Heart right ventricle (tissue), 16 donors: ENCODE measurements at regions not wholly inside any gene's neighbourhood (a gene's known extent, or its start where the extent isn't known, plus 50 kb on each side); places are given as distances from the start of the nearest gene placed in this dataset.
"Not testable (repeated sequence)": the region's sequence is repeated elsewhere in the genome, so short reads cannot be mapped to it uniquely, and the experiment has no call there.

Source experiments
- ATAC-seq, 8 donors: fragments of 200-7000 bp; cut with Tn5 transposase; one replicate each; pipeline ENCODE4 v1.9.1; 2020; ENCODE audit warnings: mild to moderate bottlenecking in 8 of 8, moderate library complexity in 8 of 8, moderate number of reproducible peaks in 1 of 8
- DNase-seq, 2 donors: peaks; one replicate each; pipeline ENCODE4 v3.0.0-alpha.2; 2020
- H3K27ac ChIP-seq, 10 donors: fragments of 200-600 bp; sonication (generic) in 2 of 10; one replicate each; pipeline versions ENCODE4 v1.5.0 to v1.8.0; 2020 to 2022; ENCODE audit warnings: mild to moderate bottlenecking in 3 of 10
- H3K27me3 ChIP-seq, 7 donors: fragments of 200-600 bp; one replicate each; pipeline ENCODE4 v1.8.0; 2021 to 2022; ENCODE audit warnings: mild to moderate bottlenecking in 2 of 7
- H3K36me3 ChIP-seq, 9 donors: fragments of 200-600 bp; sonication (generic) in 1 of 9; one replicate each; pipeline versions ENCODE4 v1.5.0 to v1.8.0; 2020 to 2022; ENCODE audit warnings: mild to moderate bottlenecking in 2 of 9
- H3K4me1 ChIP-seq, 9 donors: fragments of 200-600 bp; sonication (generic) in 1 of 9; one replicate each; pipeline versions ENCODE4 v1.5.0 to v1.8.0; 2020 to 2022; ENCODE audit warnings: mild to moderate bottlenecking in 4 of 9
- H3K4me3 ChIP-seq, 10 donors: fragments of 200-600 bp; sonication (generic) in 2 of 10; one replicate each; pipeline versions ENCODE4 v1.5.0 to v1.8.0; 2020 to 2022; ENCODE audit warnings: mild to moderate bottlenecking in 7 of 10, moderate library complexity in 2 of 10
- H3K9me3 ChIP-seq, 11 donors: fragments of 200-600 bp in 10 of 11; sonication (generic) in 2 of 11; one replicate each; pipeline versions ENCODE4 v1.5.0 to v1.8.0; 2013 to 2022; ENCODE audit warnings: mild to moderate bottlenecking in 2 of 11, control low read depth in 1 of 11, moderate library complexity in 1 of 11
- WGBS, 2 donors: extraction: QIAGEN DNeasy Blood & Tissue Kit; methylation state at CpG; one replicate each; pipeline ENCODE4 v1.1.7; 2013; ENCODE audit warnings: inconsistent platforms in 1 of 2; 5-methylcytosine and 5-hydroxymethylcytosine counted together
- intact Hi-C, 10 donors: fragments of 100-400 bp; cut with DNase I; formaldehyde crosslinking; loops; one replicate each; pipeline versions ENCODE4 v1.11.1 to v1.14.2; 2022
- TF ChIP-seq, protein P1 (sequence below), 9 donors: fragments of 200-600 bp; sonication (generic) in 2 of 9; IDR thresholded peaks; one replicate each; pipeline versions ENCODE4 v1.5.0 to v1.8.0; 2021 to 2022; ENCODE audit warnings: antibody characterized with exemption in 9 of 9, mild to moderate bottlenecking in 5 of 9, moderate library complexity in 1 of 9
- donor health status: Arrhythmogenic right ventricular cardiomyopathy.
- donor health status: ischemic (EF 13 %, LVEDD 7.1; RV severe dilation, severe dysfunction).
- donor health status: healthy with polysubstance abuse.
- donor health status: DM: no; HTN: yes; CAD: no.
- donor health status: DM: no; HTN: no; CAD: no.
- donor health status: ischemic (EF 25% LVEDD 6.9; RV normal size, moderate dysfunction).
- donor health status: ischemic (EF 25% LVEDD 5.7; RV mildly dilated, moderate dysfunction).
- donor health status: healthy.
- donor health status: DM: yes; HTN: yes; CAD: no.
- donor health status: Ischemic cardiomyopathy.
- donor health status: ischemic (EF 35%, LVEDD 5.7; RV mildly dilated, moderate dysfunction).
- donor health status: nonischemic (EF 11% LVEDD 7.7; RV severe dilation, severe dysfunction).
- donor health status: DM: yes; HTN: yes; CAD: no.
- donor health status: PGD.
- donor health status: ischemic (EF 29% LVEDD 5.4; RV normal size, mild dysfunction).
- donor health status: nonischemic (EF 23%, LVEDD 6.1; RV moderate dilation, normal function).

DNA sequence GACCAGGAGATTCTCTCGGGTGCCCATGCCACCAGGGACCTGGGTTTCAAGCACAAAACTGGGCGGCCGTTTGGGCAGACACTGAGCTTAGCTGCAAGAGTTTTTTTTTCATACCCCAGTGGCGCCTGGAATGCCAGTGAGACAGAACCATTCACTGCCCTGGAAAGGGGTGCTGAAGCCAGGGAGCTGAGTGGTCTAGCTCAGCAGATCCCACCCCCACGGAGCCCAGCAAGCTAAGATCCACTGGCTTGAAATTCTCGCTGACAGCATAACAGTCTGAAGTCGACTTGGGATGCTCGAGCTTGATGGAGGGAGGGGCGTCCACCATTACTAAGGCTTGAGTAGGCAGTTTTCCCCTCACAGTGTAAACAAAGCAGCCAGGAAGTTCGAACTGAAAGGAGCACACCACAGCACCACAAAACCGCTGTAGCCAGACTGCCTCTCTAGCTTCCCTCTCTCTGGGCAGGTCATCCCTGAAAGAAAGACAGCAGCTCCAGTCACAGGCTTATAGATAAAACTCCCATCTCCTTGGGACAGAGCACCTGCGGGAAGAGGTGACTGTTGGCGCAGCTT is 157.7 kb downstream of the GIPC2 start:
- H3K27ac ChIP-seq, H3K4me3 ChIP-seq, ATAC-seq, intact Hi-C loops, DNase-seq, H3K36me3 ChIP-seq, H3K4me1 ChIP-seq, H3K27me3 ChIP-seq: not testable (repeated sequence)
- H3K9me3 ChIP-seq, result peaks cover 0 to 19% (median 0%) of the 10 kb centered on the region in 11 donors
- WGBS, 2 donors, result 69 to 71% methylated on average over 13 of the region's 13 CpGs

DNA sequence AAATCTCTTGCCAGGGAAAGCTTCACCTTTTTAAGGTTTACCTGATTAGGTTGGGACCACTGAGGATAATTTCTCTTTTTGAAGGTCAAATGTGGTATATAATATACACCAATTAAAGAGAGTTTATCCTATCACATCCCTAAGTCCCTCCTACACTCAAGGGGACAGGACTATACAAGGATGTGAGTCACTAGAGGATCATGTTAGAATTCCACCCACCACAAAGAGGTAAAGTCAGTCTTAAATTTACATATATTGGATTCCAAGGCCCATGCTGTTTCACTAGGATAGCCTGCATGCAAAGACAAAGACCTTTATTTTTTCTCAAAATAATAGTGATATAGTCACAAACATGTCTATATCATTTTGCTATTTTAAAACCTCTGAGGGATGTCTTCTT is 164.4 kb downstream of the GIPC2 start:
- TF ChIP-seq, protein P1, sequence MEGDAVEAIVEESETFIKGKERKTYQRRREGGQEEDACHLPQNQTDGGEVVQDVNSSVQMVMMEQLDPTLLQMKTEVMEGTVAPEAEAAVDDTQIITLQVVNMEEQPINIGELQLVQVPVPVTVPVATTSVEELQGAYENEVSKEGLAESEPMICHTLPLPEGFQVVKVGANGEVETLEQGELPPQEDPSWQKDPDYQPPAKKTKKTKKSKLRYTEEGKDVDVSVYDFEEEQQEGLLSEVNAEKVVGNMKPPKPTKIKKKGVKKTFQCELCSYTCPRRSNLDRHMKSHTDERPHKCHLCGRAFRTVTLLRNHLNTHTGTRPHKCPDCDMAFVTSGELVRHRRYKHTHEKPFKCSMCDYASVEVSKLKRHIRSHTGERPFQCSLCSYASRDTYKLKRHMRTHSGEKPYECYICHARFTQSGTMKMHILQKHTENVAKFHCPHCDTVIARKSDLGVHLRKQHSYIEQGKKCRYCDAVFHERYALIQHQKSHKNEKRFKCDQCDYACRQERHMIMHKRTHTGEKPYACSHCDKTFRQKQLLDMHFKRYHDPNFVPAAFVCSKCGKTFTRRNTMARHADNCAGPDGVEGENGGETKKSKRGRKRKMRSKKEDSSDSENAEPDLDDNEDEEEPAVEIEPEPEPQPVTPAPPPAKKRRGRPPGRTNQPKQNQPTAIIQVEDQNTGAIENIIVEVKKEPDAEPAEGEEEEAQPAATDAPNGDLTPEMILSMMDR (IDR thresholded peaks at IDR 0.05), result no peak
- no peak for DNase-seq
- Histone ChIP-seq H3K27me3 (no peaks in the 10 kb centered on the region), H3K4me1 (no peaks in the 10 kb centered on the region), H3K27ac (no peak overlapping the region), H3K9me3 (peaks cover 0 to 58% (median 5%) of the 10 kb centered on the region in 11 donors), H3K4me3 (no peak overlapping the region), H3K36me3 (no peaks in the 10 kb centered on the region)
- no peak for ATAC-seq
- intact Hi-C loops, result no loop called here

- H3K4me3 ChIP-seq, result no peak overlapping the region
- intact Hi-C loops, result no loop called here
- DNase-seq (no peak), ATAC-seq (no peak)
- 81 to 84% methylated on average over 7 of the region's 7 CpGs for WGBS, 2 donors
- H3K27ac ChIP-seq, result no peak overlapping the region
- H3K4me1 ChIP-seq, result no peaks in the 10 kb centered on the region
- TF ChIP-seq, protein P1 (IDR thresholded peaks at IDR 0.05), result no peak
- no peaks in the 10 kb centered on the region for H3K36me3 ChIP-seq
- peaks cover 0 to 71% (median 5%) of the 10 kb centered on the region in 11 donors for H3K9me3 ChIP-seq
- no peaks in the 10 kb centered on the region for H3K27me3 ChIP-seq
Measured at GRCh38 chr1:78211483-78212092, 165.8 kb downstream of the GIPC2 start.

DNA sequence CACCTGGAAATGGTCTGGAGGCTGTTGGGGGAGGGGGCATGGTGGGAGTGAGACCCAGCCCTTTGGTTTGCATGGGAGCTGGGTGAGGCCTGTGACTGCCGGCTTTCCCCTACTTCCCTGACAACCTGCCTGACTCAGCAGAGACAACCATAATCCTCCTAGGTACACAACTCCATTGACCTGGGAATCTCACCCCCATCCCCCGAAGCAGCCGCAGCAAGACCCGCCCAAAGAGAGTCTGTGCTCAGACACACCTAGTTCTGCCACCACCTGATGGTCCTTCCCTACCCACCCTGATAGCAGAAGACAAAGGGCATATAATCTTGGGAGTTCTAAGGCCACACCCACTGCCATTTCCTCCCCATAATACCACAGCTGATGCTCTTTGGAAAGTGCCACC is 168.6 kb downstream of the GIPC2 start:
- ATAC-seq (no peak), DNase-seq (no peak)
- Histone ChIP-seq H3K27ac (no peak overlapping the region), H3K27me3 (no peaks in the 10 kb centered on the region), H3K9me3 (peaks cover 0 to 87% (median 5%) of the 10 kb centered on the region in 11 donors), H3K4me1 (no peaks in the 10 kb centered on the region), H3K4me3 (no peak overlapping the region), H3K36me3 (no peaks in the 10 kb centered on the region)
- WGBS, 2 donors, result 79 to 85% methylated on average over 4 of the region's 4 CpGs
- intact Hi-C loops, result no loop called here
- TF ChIP-seq, protein P1 (IDR thresholded peaks at IDR 0.05), result no peak

- H3K9me3 ChIP-seq, result peaks cover 0 to 40% (median 1%) of the 10 kb centered on the region in 11 donors
- ATAC-seq, result no peak
- no peak for DNase-seq
Measured at GRCh38 chr1:78222225-78222959, 176.6 kb downstream of the GIPC2 start.

More at GRCh38 chr1:78222225-78222959, 176.6 kb downstream of the GIPC2 start:
- intact Hi-C loops, result no loop called here
- no peak overlapping the region for H3K4me3 ChIP-seq
- H3K4me1 ChIP-seq, result no peaks in the 10 kb centered on the region
- 71 to 73% methylated on average over 5 of the region's 5 CpGs for WGBS, 2 donors
- no peaks in the 10 kb centered on the region for H3K36me3 ChIP-seq
- H3K27ac ChIP-seq, result no peak overlapping the region
- no peaks in the 10 kb centered on the region for H3K27me3 ChIP-seq
- TF ChIP-seq, protein P1 (IDR thresholded peaks at IDR 0.05), result no peak
